Suprapubic skin (tissue), 4 donors: ENCODE measurements at regions not wholly inside any gene's neighbourhood (a gene's known extent, or its start where the extent isn't known, plus 50 kb on each side); places are given as distances from the start of the nearest gene placed in this dataset.

Experiments
- CTCF ChIP-seq, 2 donors: fragments of 200-600 bp in 1 of 2; fragments of 450-650 bp in 1 of 2; sonication (generic) in 1 of 2; IDR thresholded peaks; one replicate each; pipeline ENCODE4 v1.5.1; 2016 to 2019; ENCODE audit warnings: antibody characterized with exemption in 2 of 2, mild to moderate bottlenecking in 1 of 2, moderate library complexity in 1 of 2
- EP300 ChIP-seq: sonication (generic); formaldehyde crosslinking; IDR thresholded peaks from one replicate; pipeline ENCODE4 v1.6.1; 2017; ENCODE audit warnings: antibody characterized with exemption
- POLR2A ChIP-seq, 2 donors: fragments of 450-650 bp; IDR thresholded peaks; one replicate each; pipeline ENCODE4 v1.6.1; 2017; ENCODE audit warnings: antibody characterized with exemption in 2 of 2, mild to moderate bottlenecking in 2 of 2, moderate library complexity in 2 of 2
- POLR2AphosphoS5 ChIP-seq, 3 donors: sonication (generic); formaldehyde crosslinking; IDR thresholded peaks; one replicate each; pipeline ENCODE4 v1.6.1; 2017; ENCODE audit warnings: antibody characterized with exemption in 3 of 3

GRCh38 chr20:10854976-10855375, 181.2 kb upstream of the JAG1 start:
- no peak for TF ChIP-seq CTCF (IDR thresholded peaks at IDR 0.05)
- no peak for TF ChIP-seq POLR2AphosphoS5 (IDR thresholded peaks at IDR 0.05)
- TF ChIP-seq EP300: no peak
- no peak for TF ChIP-seq POLR2A (IDR thresholded peaks at IDR 0.05)
